Gastrocnemius medialis (tissue), 4 donors: ENCODE measurements at regions not wholly inside any gene's neighbourhood (a gene's known extent, or its start where the extent isn't known, plus 50 kb on each side); places are given as distances from the start of the nearest gene placed in this dataset.
"Not testable (repeated sequence)": the region's sequence is repeated elsewhere in the genome, so short reads cannot be mapped to it uniquely, and the experiment has no call there.

Experiments used
- POLR2A ChIP-seq, 2 donors: fragments of 450-650 bp; IDR thresholded peaks; one replicate each; pipeline ENCODE4 v1.6.1; 2017; ENCODE audit warnings: antibody characterized with exemption in 2 of 2, mild to moderate bottlenecking in 2 of 2, moderate library complexity in 2 of 2
- TF ChIP-seq, protein P1 (sequence below), 5 experiments: fragments of 450-650 bp in 3 of 5; fragments of 200-600 bp in 2 of 5; sonication (generic) in 2 of 5; IDR thresholded peaks in 4 of 5; conservative IDR thresholded peaks in 1 of 5; 1 replicate in 4 of 5; 2 replicates in 1 of 5; pipeline ENCODE4 v1.5.1; 2016 to 2019; ENCODE audit warnings: antibody characterized with exemption in 5 of 5, mild to moderate bottlenecking in 3 of 5, moderate library complexity in 3 of 5

DNA sequence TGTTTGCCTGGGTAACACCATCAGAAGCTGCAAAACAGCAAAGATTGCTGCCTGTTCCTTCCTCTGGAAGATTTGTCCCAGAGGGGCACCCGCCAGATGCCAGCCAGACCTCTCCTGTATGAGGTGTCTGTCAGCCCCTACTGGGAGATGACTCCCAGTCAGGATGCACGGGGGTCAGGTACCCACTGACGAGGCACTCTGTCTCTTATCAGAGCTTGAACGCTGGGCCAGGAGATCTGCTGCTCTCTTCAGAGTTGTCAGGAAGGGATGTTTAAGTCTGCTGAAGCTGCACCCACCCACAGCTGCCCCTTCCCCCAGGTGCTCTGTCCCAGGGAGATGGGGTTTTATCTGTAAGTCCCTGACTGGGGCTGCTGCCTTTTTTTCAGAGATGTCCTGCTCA lies 207.4 kb upstream of the PDE3A start:
- TF ChIP-seq, protein P1, sequence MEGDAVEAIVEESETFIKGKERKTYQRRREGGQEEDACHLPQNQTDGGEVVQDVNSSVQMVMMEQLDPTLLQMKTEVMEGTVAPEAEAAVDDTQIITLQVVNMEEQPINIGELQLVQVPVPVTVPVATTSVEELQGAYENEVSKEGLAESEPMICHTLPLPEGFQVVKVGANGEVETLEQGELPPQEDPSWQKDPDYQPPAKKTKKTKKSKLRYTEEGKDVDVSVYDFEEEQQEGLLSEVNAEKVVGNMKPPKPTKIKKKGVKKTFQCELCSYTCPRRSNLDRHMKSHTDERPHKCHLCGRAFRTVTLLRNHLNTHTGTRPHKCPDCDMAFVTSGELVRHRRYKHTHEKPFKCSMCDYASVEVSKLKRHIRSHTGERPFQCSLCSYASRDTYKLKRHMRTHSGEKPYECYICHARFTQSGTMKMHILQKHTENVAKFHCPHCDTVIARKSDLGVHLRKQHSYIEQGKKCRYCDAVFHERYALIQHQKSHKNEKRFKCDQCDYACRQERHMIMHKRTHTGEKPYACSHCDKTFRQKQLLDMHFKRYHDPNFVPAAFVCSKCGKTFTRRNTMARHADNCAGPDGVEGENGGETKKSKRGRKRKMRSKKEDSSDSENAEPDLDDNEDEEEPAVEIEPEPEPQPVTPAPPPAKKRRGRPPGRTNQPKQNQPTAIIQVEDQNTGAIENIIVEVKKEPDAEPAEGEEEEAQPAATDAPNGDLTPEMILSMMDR (IDR thresholded peaks at IDR 0.05 in 4 of 5, conservative IDR thresholded peaks at IDR 0.05 in 1 of 5) = not testable (repeated sequence)
- TF ChIP-seq POLR2A (IDR thresholded peaks at IDR 0.05) = not testable (repeated sequence)
